ENCODE measurements at regions not wholly inside any gene's neighbourhood (a gene's known extent, or its start where the extent isn't known, plus 50 kb on each side); places are given as distances from the start of the nearest gene placed in this dataset.

DNA sequence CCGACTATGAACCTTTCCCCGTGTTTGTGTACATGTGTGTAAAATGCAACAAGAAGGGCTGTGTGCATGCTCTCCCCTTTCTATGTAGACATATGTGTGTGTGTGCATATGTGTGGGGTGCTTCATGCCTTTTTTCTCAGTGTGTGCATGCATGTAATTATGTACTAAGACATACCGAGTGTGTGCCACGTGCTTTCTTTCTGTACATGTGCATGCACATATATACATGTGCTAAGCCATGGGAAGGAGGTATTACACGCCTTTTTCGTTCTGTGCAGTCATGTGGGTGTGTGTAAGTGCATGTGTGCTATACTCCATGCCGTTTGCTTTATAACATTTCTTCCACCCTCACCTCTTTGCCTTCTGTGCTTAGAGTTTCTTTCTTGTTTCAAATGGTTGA lies 544.3 kb downstream of the TNS3 start:
- ATAC-seq (no peak), DNase-seq (no peak)
- in situ Hi-C loops (cut with MboI; ENCODE audit: low sequenced_read_pairs in 4 of 4) = no loop called here
- peaks cover 28 to 42% of the 10 kb centered on the region in 2 donors for H3K4me1 ChIP-seq
- H3K4me3 ChIP-seq = no peak overlapping the region
- H3K27ac ChIP-seq = no peak overlapping the region
- intact Hi-C loops (cut with DNase I; ENCODE audit: low total_unique reads) = no loop called here
- H3K36me3 ChIP-seq = no peaks in the 10 kb centered on the region
- no peaks in the 10 kb centered on the region for H3K27me3 ChIP-seq
- no peak for TF ChIP-seq POLR2A (IDR thresholded peaks at IDR 0.05)
- TF ChIP-seq, protein P1, sequence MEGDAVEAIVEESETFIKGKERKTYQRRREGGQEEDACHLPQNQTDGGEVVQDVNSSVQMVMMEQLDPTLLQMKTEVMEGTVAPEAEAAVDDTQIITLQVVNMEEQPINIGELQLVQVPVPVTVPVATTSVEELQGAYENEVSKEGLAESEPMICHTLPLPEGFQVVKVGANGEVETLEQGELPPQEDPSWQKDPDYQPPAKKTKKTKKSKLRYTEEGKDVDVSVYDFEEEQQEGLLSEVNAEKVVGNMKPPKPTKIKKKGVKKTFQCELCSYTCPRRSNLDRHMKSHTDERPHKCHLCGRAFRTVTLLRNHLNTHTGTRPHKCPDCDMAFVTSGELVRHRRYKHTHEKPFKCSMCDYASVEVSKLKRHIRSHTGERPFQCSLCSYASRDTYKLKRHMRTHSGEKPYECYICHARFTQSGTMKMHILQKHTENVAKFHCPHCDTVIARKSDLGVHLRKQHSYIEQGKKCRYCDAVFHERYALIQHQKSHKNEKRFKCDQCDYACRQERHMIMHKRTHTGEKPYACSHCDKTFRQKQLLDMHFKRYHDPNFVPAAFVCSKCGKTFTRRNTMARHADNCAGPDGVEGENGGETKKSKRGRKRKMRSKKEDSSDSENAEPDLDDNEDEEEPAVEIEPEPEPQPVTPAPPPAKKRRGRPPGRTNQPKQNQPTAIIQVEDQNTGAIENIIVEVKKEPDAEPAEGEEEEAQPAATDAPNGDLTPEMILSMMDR (IDR thresholded peaks at IDR 0.05 in 4 of 5, conservative IDR thresholded peaks at IDR 0.05 in 1 of 5) = no peak
- H3K9me3 ChIP-seq = no peaks in the 10 kb centered on the region

DNA sequence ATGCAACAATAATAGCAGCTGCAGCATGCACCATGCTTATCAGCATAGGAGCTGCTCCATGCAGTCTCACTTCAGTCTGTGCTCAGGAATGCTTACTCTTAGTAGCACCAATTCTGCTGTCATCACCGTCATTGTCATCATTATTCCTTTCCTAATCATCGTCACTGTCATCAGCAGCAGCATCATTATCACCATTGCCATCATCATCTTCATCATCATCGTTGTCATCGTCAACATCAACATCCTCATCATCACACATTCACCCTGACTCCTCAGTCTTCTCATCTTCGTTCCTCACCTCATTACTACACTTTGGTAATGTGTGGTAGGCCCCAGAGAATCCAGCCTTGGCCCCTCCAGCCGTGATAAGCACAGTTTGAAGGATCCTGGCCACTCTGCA lies 545.0 kb downstream of the TNS3 start:
- ATAC-seq = no peak
- Histone ChIP-seq H3K4me1 (peaks cover 28 to 38% of the 10 kb centered on the region in 2 donors), H3K36me3 (no peaks in the 10 kb centered on the region), H3K4me3 (no peak overlapping the region), H3K27ac (no peak overlapping the region), H3K9me3 (no peaks in the 10 kb centered on the region), H3K27me3 (no peaks in the 10 kb centered on the region)
- no peak for DNase-seq
- TF ChIP-seq, protein P1 (IDR thresholded peaks at IDR 0.05 in 4 of 5, conservative IDR thresholded peaks at IDR 0.05 in 1 of 5) = no peak
- no peak for TF ChIP-seq POLR2A (IDR thresholded peaks at IDR 0.05)
- in situ Hi-C loops (cut with MboI; ENCODE audit: low sequenced_read_pairs in 4 of 4) (no loop called here), intact Hi-C loops (cut with DNase I; ENCODE audit: low total_unique reads) (no loop called here)

DNA sequence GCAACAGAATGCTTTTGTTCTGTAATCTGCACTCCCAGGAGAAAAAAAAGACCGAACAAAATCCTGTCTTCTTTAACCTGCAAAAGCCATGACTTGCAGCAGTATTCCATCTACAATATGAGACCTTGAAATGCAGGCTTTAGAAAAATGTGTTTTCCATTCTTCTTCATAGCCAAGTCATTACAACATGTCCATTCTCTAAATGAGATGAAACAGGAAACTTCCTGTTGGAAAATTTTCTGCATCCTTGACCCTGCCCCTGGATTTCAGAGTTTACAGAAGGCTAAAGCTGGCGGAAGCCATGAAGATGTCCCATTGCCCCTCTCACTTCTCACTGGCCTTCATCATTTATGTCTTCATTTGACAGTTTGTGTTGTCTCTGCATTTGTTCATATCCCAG lies 546.4 kb downstream of the TNS3 start:
- ATAC-seq (no peak), DNase-seq (no peak)
- in situ Hi-C loops (cut with MboI; ENCODE audit: low sequenced_read_pairs in 4 of 4) (no loop called here), intact Hi-C loops (cut with DNase I; ENCODE audit: low total_unique reads) (no loop called here)
- Histone ChIP-seq H3K36me3 (no peaks in the 10 kb centered on the region), H3K27ac (no peak overlapping the region), H3K4me3 (no peak overlapping the region), H3K27me3 (no peaks in the 10 kb centered on the region), H3K4me1 (peaks cover 21 to 28% of the 10 kb centered on the region in 2 donors), H3K9me3 (no peaks in the 10 kb centered on the region)
- TF ChIP-seq POLR2A (IDR thresholded peaks at IDR 0.05) = no peak
- TF ChIP-seq, protein P1 (IDR thresholded peaks at IDR 0.05 in 4 of 5, conservative IDR thresholded peaks at IDR 0.05 in 1 of 5) = no peak

DNA sequence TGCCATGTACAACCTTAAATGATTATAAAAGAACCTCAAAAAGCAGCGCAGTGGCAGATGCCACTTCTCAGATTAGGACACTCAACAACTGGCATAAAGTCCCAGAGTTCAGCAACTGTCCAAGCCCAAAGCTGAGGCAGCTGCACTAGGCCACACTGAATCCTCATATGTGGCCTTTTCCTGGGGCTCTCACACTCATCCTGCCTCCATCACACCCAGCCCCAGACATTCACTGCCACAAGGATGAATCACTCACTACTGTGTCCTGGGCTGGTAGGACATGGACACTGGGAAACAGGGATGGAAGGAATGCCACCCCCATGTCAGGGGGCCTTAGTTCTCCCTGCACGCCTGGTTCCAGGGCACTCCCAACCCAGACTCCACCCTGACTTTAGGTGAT lies 547.7 kb downstream of the TNS3 start:
- no peak overlapping the region for H3K4me3 ChIP-seq
- no peaks in the 10 kb centered on the region for H3K27me3 ChIP-seq
- no peak for DNase-seq
- in situ Hi-C loops (cut with MboI; ENCODE audit: low sequenced_read_pairs in 4 of 4) = no loop called here
- intact Hi-C loops (cut with DNase I; ENCODE audit: low total_unique reads) = no loop called here
- no peak for ATAC-seq
- no peaks in the 10 kb centered on the region for H3K36me3 ChIP-seq
- no peaks in the 10 kb centered on the region for H3K9me3 ChIP-seq
- TF ChIP-seq, protein P1 (IDR thresholded peaks at IDR 0.05 in 4 of 5, conservative IDR thresholded peaks at IDR 0.05 in 1 of 5) = no peak
- TF ChIP-seq POLR2A (IDR thresholded peaks at IDR 0.05) = no peak
- H3K27ac ChIP-seq = no peak overlapping the region
- peaks cover 7 to 14% of the 10 kb centered on the region in 2 donors for H3K4me1 ChIP-seq

DNA sequence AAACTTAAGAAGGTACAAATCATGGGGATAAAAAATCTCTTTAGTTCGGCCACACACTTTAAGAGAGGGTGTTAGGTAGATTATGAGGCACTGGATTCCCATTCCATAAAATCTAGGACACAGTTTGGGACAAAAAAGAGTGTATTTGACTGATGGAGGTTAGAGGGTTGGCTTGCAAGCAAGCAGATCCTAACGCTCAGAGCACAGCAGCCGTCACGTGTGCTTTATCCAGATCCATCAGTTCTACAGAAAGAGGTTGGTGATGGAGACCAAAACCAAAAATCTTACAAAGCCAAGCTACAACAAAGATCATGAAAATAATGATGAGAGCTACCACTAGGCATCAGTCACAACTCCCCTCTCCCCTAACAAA lies 549.4 kb downstream of the TNS3 start:
- no peaks in the 10 kb centered on the region for H3K36me3 ChIP-seq
- no peak for ATAC-seq
- no peaks in the 10 kb centered on the region for H3K27me3 ChIP-seq
- DNase-seq = no peak
- no peak for TF ChIP-seq POLR2A (IDR thresholded peaks at IDR 0.05)
- TF ChIP-seq, protein P1 (IDR thresholded peaks at IDR 0.05 in 4 of 5, conservative IDR thresholded peaks at IDR 0.05 in 1 of 5) = no peak
- intact Hi-C loops (cut with DNase I; ENCODE audit: low total_unique reads) = no loop called here
- no peak overlapping the region for H3K27ac ChIP-seq
- H3K4me3 ChIP-seq = no peak overlapping the region
- in situ Hi-C loops (cut with MboI; ENCODE audit: low sequenced_read_pairs in 4 of 4) = no loop called here
- H3K4me1 ChIP-seq = no peaks in the 10 kb centered on the region
- no peaks in the 10 kb centered on the region for H3K9me3 ChIP-seq
